PFSK-1 (cell line): ENCODE measurements at regions not wholly inside any gene's neighbourhood (a gene's known extent, or its start where the extent isn't known, plus 50 kb on each side); places are given as distances from the start of the nearest gene placed in this dataset.

Experiments used
- FOXP2 ChIP-seq: optimal IDR thresholded peaks from 2 replicates; pipeline ENCODE3; 2011; ENCODE audit warnings: borderline replicate concordance, control low read depth, inconsistent platforms; ENCODE audit not compliant: insufficient read depth; ENCODE audit errors: extremely low read length, extremely low read depth
- POLR2AphosphoS5 ChIP-seq: IDR thresholded peaks from 2 replicates; pipeline ENCODE4 v1.6.1; 2012; ENCODE audit warnings: low read depth, mild to moderate bottlenecking, control low read depth, low read length, moderate library complexity
- REST ChIP-seq, 2 experiments: IDR thresholded peaks; 2 replicates each; pipeline versions ENCODE4 v1.6.1 to v1.8.0; 2011 to 2012; ENCODE audit warnings: low read depth in 2 of 2, low read length in 2 of 2, control low read depth in 1 of 2, inconsistent platforms in 1 of 2, mild to moderate bottlenecking in 1 of 2, moderate library complexity in 1 of 2; ENCODE audit not compliant: insufficient read depth in 1 of 2
- SIN3A ChIP-seq: IDR thresholded peaks from 2 replicates; pipeline ENCODE4 v1.6.1; 2012; ENCODE audit warnings: mild to moderate bottlenecking, low read length, moderate library complexity, borderline replicate concordance; ENCODE audit not compliant: insufficient read depth
- TAF1 ChIP-seq: IDR thresholded peaks from 2 replicates; pipeline ENCODE4 v1.6.1; 2012; ENCODE audit warnings: low read length, control low read depth, borderline replicate concordance; ENCODE audit not compliant: insufficient read depth

DNA sequence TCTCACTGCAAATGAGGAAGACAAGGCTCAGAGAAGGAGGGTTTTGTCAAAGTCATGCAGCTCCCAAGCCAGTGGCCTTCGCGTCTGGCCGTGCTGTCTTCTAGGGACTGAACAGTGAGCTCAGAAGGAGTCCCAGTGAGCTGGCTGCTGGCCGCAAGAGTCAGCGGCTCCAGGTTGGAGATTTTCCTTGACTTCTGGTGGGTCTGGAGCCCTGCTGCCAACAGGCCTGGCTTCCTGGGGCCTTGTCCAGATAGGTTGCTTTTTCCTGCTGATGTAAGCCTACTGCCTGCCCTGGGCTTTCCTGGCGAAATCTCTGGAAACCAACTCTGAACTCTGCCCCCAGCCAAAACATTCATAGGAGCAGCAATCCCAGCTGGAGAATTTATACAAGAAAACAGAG is 272.7 kb upstream of the CADM1 start:
- TF ChIP-seq POLR2AphosphoS5 (no peak), FOXP2 (no peak), TAF1 (no peak), REST (IDR thresholded peaks at IDR 0.05; ENCODE audit: insufficient read depth in 1 of 2, low read depth in 2 of 2, low read length in 2 of 2) (no peak), SIN3A (no peak)

DNA sequence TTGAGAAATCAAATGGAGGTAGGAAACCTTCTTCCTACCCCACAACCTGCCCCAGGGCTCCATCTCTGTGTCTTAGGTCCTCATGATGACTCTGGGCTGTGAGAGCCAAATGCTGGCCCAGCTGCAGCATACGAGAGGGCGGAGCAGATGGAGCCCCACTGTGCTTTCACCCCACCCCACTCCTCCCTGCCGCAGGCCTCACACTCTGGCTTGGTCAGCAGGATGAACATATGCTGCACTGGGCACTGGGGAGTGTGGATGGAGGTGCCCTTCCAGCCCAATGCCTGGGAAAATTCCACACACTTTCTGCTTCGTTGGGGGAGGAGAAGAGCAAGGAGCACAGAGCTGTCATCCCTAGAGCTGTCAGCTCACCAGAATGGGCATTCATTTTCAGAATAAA is 271.6 kb upstream of the CADM1 start:
- no peak for TF ChIP-seq SIN3A
- no peak for TF ChIP-seq FOXP2
- no peak for TF ChIP-seq TAF1
- TF ChIP-seq POLR2AphosphoS5: no peak
- no peak for TF ChIP-seq REST (IDR thresholded peaks at IDR 0.05; ENCODE audit: insufficient read depth in 1 of 2, low read depth in 2 of 2, low read length in 2 of 2)

DNA sequence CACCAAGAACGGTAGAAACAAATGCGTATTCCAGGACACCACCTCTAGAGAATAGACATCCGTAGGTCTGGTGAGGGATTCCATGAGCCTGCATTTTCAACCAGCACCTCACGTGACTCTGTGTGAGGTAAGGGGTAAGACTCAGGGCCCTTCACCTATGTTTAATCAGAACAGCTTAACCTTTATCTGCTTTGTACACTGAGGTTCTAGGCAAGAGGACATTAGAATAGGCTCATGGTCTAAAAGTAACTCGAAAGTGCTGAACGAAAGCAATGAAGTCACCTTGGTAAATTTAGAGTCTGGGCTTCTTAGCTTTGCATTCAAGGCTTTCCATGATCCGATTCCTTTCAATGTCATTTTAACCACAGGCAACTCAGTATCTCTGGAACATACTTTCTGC is 270.5 kb upstream of the CADM1 start:
- TF ChIP-seq POLR2AphosphoS5 (no peak), REST (IDR thresholded peaks at IDR 0.05; ENCODE audit: insufficient read depth in 1 of 2, low read depth in 2 of 2, low read length in 2 of 2) (no peak), TAF1 (no peak), SIN3A (no peak)

- TF ChIP-seq POLR2AphosphoS5 (no peak), FOXP2 (no peak), TAF1 (no peak), SIN3A (no peak), REST (IDR thresholded peaks at IDR 0.05; ENCODE audit: insufficient read depth in 1 of 2, low read depth in 2 of 2, low read length in 2 of 2) (no peak)
These were observed 265.7 kb upstream of the CADM1 start for GRCh38 chr11:115769891-115770290.

GRCh38 chr11:115767883-115768282 is 263.7 kb upstream of the CADM1 start:
- TF ChIP-seq SIN3A: no peak
- no peak for TF ChIP-seq TAF1
- TF ChIP-seq POLR2AphosphoS5: no peak
- no peak for TF ChIP-seq FOXP2
- no peak for TF ChIP-seq REST (IDR thresholded peaks at IDR 0.05; ENCODE audit: insufficient read depth in 1 of 2, low read depth in 2 of 2, low read length in 2 of 2)
